H9 (cell line): ENCODE measurements at regions not wholly inside any gene's neighbourhood (a gene's known extent, or its start where the extent isn't known, plus 50 kb on each side); places are given as distances from the start of the nearest gene placed in this dataset.

Experiments used
- DNase-seq: peaks from one replicate; pipeline ENCODE4 v3.0.0-alpha.2; 2017
- H2AFZ ChIP-seq: one replicate; pipeline ENCODE4 v1.6.1; 2013; ENCODE audit warnings: mild to moderate bottlenecking, low read length, control low read depth, moderate library complexity
- H2AK5ac ChIP-seq: 2 replicates; pipeline ENCODE4 v1.6.1; 2013; ENCODE audit warnings: low read length, control low read depth, mixed read lengths; ENCODE audit not compliant: insufficient read length
- H2BK120ac ChIP-seq: one replicate; pipeline ENCODE4 v1.6.1; 2013; ENCODE audit warnings: low read depth, mild to moderate bottlenecking, low read length, control low read depth, inconsistent platforms; ENCODE audit not compliant: poor library complexity, severe bottlenecking
- H2BK12ac ChIP-seq: 2 replicates; pipeline ENCODE4 v1.6.1; 2013; ENCODE audit warnings: low read length, control low read depth, mixed read lengths, low read depth; ENCODE audit not compliant: insufficient read length
- H2BK15ac ChIP-seq: 2 replicates; pipeline ENCODE4 v1.6.1; 2013; ENCODE audit warnings: low read depth, low read length, control low read depth
- H2BK20ac ChIP-seq: one replicate; pipeline ENCODE4 v1.6.1; 2013; ENCODE audit warnings: low read depth, mild to moderate bottlenecking, low read length, control low read depth, inconsistent platforms; ENCODE audit not compliant: poor library complexity, severe bottlenecking
- H2BK5ac ChIP-seq: 2 replicates; pipeline ENCODE4 v1.6.1; 2013; ENCODE audit warnings: low read length, control low read depth, mixed read lengths; ENCODE audit not compliant: insufficient read length
- H3K14ac ChIP-seq: 2 replicates; pipeline ENCODE4 v1.6.1; 2013; ENCODE audit warnings: low read length, control low read depth; ENCODE audit not compliant: insufficient read depth
- H3K18ac ChIP-seq: 2 replicates; pipeline ENCODE4 v1.6.1; 2013; ENCODE audit warnings: low read depth, mild to moderate bottlenecking, mixed read lengths, low read length, control low read depth; ENCODE audit not compliant: insufficient read length
- H3K23ac ChIP-seq: 2 replicates; pipeline ENCODE4 v1.6.1; 2013; ENCODE audit warnings: low read length, control low read depth, mixed read lengths, low read depth; ENCODE audit not compliant: insufficient read length
- H3K23me2 ChIP-seq: 2 replicates; pipeline ENCODE4 v1.6.1; 2013; ENCODE audit warnings: low read depth, mild to moderate bottlenecking, mixed read lengths, low read length, control low read depth; ENCODE audit not compliant: insufficient read length, poor library complexity, severe bottlenecking
- H3K27ac ChIP-seq: 2 replicates; pipeline ENCODE4 v1.5.1; 2013; ENCODE audit warnings: low read length, control low read depth, mixed read lengths, low read depth; ENCODE audit not compliant: insufficient read length
- H3K27me3 ChIP-seq: 2 replicates; pipeline ENCODE4 v1.6.1; 2013; ENCODE audit warnings: low read length, control low read depth, inconsistent platforms; ENCODE audit not compliant: insufficient read depth
- H3K4ac ChIP-seq: 2 replicates; pipeline ENCODE4 v1.6.1; 2013; ENCODE audit warnings: low read depth, mild to moderate bottlenecking, control low read depth, inconsistent platforms, low read length, moderate library complexity
- H3K4me1 ChIP-seq: 2 replicates; pipeline ENCODE4 v1.6.1; 2013; ENCODE audit warnings: low read length, control low read depth, inconsistent platforms; ENCODE audit not compliant: insufficient read depth
- H3K4me2 ChIP-seq: 2 replicates; pipeline ENCODE4 v1.6.1; 2013; ENCODE audit warnings: low read length, control low read depth, mixed read lengths; ENCODE audit not compliant: insufficient read length, insufficient read depth
- H3K56ac ChIP-seq: 2 replicates; pipeline ENCODE4 v1.6.1; 2013; ENCODE audit warnings: low read depth, mild to moderate bottlenecking, mixed read lengths, low read length, control low read depth; ENCODE audit not compliant: insufficient read length
- H3K79me1 ChIP-seq: 2 replicates; pipeline ENCODE4 v1.6.1; 2013; ENCODE audit warnings: low read depth, mild to moderate bottlenecking, moderate library complexity, low read length, control low read depth, inconsistent platforms; ENCODE audit not compliant: insufficient read depth, poor library complexity, severe bottlenecking
- H3K79me2 ChIP-seq: 2 replicates; pipeline ENCODE4 v1.6.1; 2013; ENCODE audit warnings: low read length, control low read depth, inconsistent platforms; ENCODE audit not compliant: insufficient read depth
- H3K9ac ChIP-seq: 2 replicates; pipeline ENCODE4 v1.6.1; 2013; ENCODE audit warnings: low read length, control low read depth, mixed read lengths; ENCODE audit not compliant: insufficient read length; ENCODE audit errors: extremely low read depth
- H3K9me3 ChIP-seq: one replicate; pipeline ENCODE4 v1.6.1; 2013; ENCODE audit warnings: low read depth, low read length, inconsistent platforms; ENCODE audit not compliant: control insufficient read depth
- H3T11ph ChIP-seq: one replicate; pipeline ENCODE4 v1.6.1; 2013; ENCODE audit warnings: mild to moderate bottlenecking, low read length, control low read depth, inconsistent platforms
- H4K20me1 ChIP-seq: one replicate; pipeline ENCODE4 v1.6.1; 2013; ENCODE audit not compliant: control insufficient read depth, insufficient read length, insufficient read depth
- H4K5ac ChIP-seq: 2 replicates; pipeline ENCODE4 v1.6.1; 2013; ENCODE audit warnings: low read depth, mild to moderate bottlenecking, mixed read lengths, low read length, control low read depth; ENCODE audit not compliant: insufficient read length
- H4K8ac ChIP-seq: replicated peaks from 2 replicates; pipeline ENCODE4 v1.6.1; 2013; ENCODE audit warnings: low read length, control low read depth, mixed read lengths, low read depth; ENCODE audit not compliant: insufficient read length
- H4K91ac ChIP-seq: 2 replicates; pipeline ENCODE4 v1.6.1; 2013; ENCODE audit warnings: low read depth, mild to moderate bottlenecking, moderate library complexity, mixed read lengths, low read length, control low read depth; ENCODE audit not compliant: insufficient read length
- H3K27ac Mint-ChIP-seq, 3 experiments: 2 replicates in 2 of 3; 3 replicates in 1 of 3; pipeline ENCODE4 v1.8.0; 2020 to 2021; ENCODE audit warnings: mixed read lengths in 3 of 3, mild to moderate bottlenecking in 1 of 3, moderate library complexity in 1 of 3
- H3K27me3 Mint-ChIP-seq: 2 replicates; pipeline ENCODE4 v1.8.0; 2021; ENCODE audit warnings: low read depth, mild to moderate bottlenecking, moderate library complexity, mixed read lengths
- H3K36me3 Mint-ChIP-seq, 3 experiments: 2 replicates in 2 of 3; 3 replicates in 1 of 3; pipeline ENCODE4 v1.8.0; 2020 to 2021; ENCODE audit warnings: low read depth in 3 of 3, mixed read lengths in 3 of 3; ENCODE audit not compliant: insufficient read depth in 1 of 3
- H3K4me1 Mint-ChIP-seq, 2 experiments: 2 replicates each; pipeline ENCODE4 v1.8.0; 2020; ENCODE audit warnings: mixed read lengths in 2 of 2
- H3K4me3 Mint-ChIP-seq, 2 experiments: 2 replicates in 1 of 2; 3 replicates in 1 of 2; pipeline ENCODE4 v1.8.0; 2020 to 2021; ENCODE audit warnings: mild to moderate bottlenecking in 2 of 2, mixed read lengths in 2 of 2, moderate library complexity in 1 of 2
- H3K9me3 Mint-ChIP-seq, 2 experiments: 2 replicates in 1 of 2; 3 replicates in 1 of 2; pipeline ENCODE4 v1.8.0; 2020; ENCODE audit warnings: mild to moderate bottlenecking in 2 of 2, mixed read lengths in 2 of 2, moderate library complexity in 1 of 2
- WGBS: extraction: QIAGEN DNeasy Blood & Tissue Kit; methylation state at CpG from one replicate; pipeline ENCODE4 v1.1.7; 2013; ENCODE audit warnings: missing lambda C conversion rate, low lambda C conversion rate, mixed read lengths; ENCODE audit not compliant: insufficient read length; ENCODE audit errors: extremely low coverage; 5-methylcytosine and 5-hydroxymethylcytosine counted together
- TF ChIP-seq, protein P1 (sequence below): fragments of 200-600 bp; sonication (generic); conservative IDR thresholded peaks from 3 replicates; pipeline ENCODE4 v1.8.0; 2021; ENCODE audit warnings: antibody characterized with exemption, mild to moderate bottlenecking

DNA sequence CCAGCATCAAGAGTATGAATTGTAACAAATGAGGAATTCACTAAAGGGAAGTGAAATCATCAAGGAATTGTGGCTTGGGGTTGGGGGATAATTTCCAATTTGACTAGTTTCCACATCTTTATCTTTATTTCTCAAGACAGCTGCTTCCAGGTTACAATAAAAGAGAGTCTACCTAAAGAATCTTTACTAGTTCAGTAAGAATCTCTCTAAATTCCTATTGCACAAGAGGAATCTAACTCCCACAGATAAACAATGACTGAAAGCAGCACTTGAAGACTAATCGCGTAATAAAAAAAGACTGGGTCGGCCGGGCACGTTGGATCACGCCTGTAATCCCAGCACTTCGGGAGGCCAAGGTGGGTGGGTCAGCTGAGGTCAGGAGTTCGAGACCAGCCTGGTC, 194.4 kb downstream of the KBTBD8 start:
- Histone ChIP-seq H3K27ac (no peak overlapping the region), H4K8ac (no peak overlapping the region), H3T11ph (no peak overlapping the region), H3K27me3 (no peaks in the 10 kb centered on the region), H3K23me2 (no peaks in the 10 kb centered on the region), H3K56ac (no peak overlapping the region), H4K91ac (no peak overlapping the region), H3K4me1 (no peaks in the 10 kb centered on the region), H2BK15ac (no peak overlapping the region), H4K20me1 (no peaks in the 10 kb centered on the region), H3K4me2 (no peak overlapping the region), H3K79me1 (no peaks in the 10 kb centered on the region), H2AFZ (no peak overlapping the region), H2BK120ac (no peak overlapping the region), H3K14ac (no peak overlapping the region), H3K4ac (no peak overlapping the region), H2AK5ac (no peak overlapping the region), H3K79me2 (no peaks in the 10 kb centered on the region), H3K23ac (no peak overlapping the region), H4K5ac (no peak overlapping the region), H3K9ac (no peak overlapping the region), H3K18ac (no peak overlapping the region), H2BK20ac (no peak overlapping the region), H3K9me3 (no peaks in the 10 kb centered on the region), H2BK12ac (no peak overlapping the region), H2BK5ac (no peak overlapping the region)
- Mint-ChIP-seq H3K4me1 (peaks cover 0 to 3% of the 10 kb centered on the region in 2 experiments; a peak in 1 of 4 replicates), H3K9me3 (peaks cover 5 to 6% of the 10 kb centered on the region in 2 experiments; a peak in 4 of 5 replicates), H3K27me3 (no peaks in the 10 kb centered on the region), H3K36me3 (peaks cover 0 to 4% (median under 1%) of the 10 kb centered on the region in 3 experiments; a peak in 2 of 7 replicates), H3K27ac (no peak overlapping the region), H3K4me3 (no peak overlapping the region)
- no peak for DNase-seq
- TF ChIP-seq, protein P1, sequence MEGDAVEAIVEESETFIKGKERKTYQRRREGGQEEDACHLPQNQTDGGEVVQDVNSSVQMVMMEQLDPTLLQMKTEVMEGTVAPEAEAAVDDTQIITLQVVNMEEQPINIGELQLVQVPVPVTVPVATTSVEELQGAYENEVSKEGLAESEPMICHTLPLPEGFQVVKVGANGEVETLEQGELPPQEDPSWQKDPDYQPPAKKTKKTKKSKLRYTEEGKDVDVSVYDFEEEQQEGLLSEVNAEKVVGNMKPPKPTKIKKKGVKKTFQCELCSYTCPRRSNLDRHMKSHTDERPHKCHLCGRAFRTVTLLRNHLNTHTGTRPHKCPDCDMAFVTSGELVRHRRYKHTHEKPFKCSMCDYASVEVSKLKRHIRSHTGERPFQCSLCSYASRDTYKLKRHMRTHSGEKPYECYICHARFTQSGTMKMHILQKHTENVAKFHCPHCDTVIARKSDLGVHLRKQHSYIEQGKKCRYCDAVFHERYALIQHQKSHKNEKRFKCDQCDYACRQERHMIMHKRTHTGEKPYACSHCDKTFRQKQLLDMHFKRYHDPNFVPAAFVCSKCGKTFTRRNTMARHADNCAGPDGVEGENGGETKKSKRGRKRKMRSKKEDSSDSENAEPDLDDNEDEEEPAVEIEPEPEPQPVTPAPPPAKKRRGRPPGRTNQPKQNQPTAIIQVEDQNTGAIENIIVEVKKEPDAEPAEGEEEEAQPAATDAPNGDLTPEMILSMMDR = no peak
- WGBS = no CpG with 5 or more reads among the region's 8 CpGs
